BLaER1 treated with 17β-estradiol and CSF1 and Interleukin-3, amounts not matched to agents 10 nM and 100 nM (cell line): ENCODE measurements at regions not wholly inside any gene's neighbourhood (a gene's known extent, or its start where the extent isn't known, plus 50 kb on each side); places are given as distances from the start of the nearest gene placed in this dataset.
A peak's percentile ranks its signal among the peaks of the same experiment; 100 is the strongest.

ENCODE experiments used
- H3K27ac ChIP-seq, 11 experiments: shearing (Covaris generic); formaldehyde crosslinking; 2 replicates each; pipeline ENCODE4 v1.8.1; 2022
- H3K27me3 ChIP-seq, 11 experiments: shearing (Covaris generic); formaldehyde crosslinking; 2 replicates each; pipeline ENCODE4 v1.8.1; 2022
- H3K36me3 ChIP-seq, 11 experiments: shearing (Covaris generic); formaldehyde crosslinking; 2 replicates each; pipeline ENCODE4 v1.8.1; 2022
- H3K4me1 ChIP-seq, 10 experiments: shearing (Covaris generic); formaldehyde crosslinking; 2 replicates each; pipeline ENCODE4 v1.8.1; 2022
- H3K4me2 ChIP-seq, 11 experiments: shearing (Covaris generic); formaldehyde crosslinking; 2 replicates each; pipeline ENCODE4 v1.8.1; 2022
- H3K4me3 ChIP-seq, 10 experiments: shearing (Covaris generic); formaldehyde crosslinking; 2 replicates each; pipeline ENCODE4 v1.8.1; 2022
- H3K9ac ChIP-seq, 11 experiments: shearing (Covaris generic); formaldehyde crosslinking; 2 replicates each; pipeline ENCODE4 v1.8.1; 2022
- H3K9me3 ChIP-seq, 11 experiments: shearing (Covaris generic); formaldehyde crosslinking; replicated peaks in 1 of 11; 2 replicates each; pipeline ENCODE4 v1.8.1; 2022
- H4K20me1 ChIP-seq, 11 experiments: shearing (Covaris generic); formaldehyde crosslinking; 2 replicates each; pipeline ENCODE4 v1.8.1; 2022
- Cebpa-rat ChIP-seq, 11 experiments: shearing (Covaris generic); IDR thresholded peaks; 2 replicates each; pipeline ENCODE4 v1.8.1; 2022

DNA sequence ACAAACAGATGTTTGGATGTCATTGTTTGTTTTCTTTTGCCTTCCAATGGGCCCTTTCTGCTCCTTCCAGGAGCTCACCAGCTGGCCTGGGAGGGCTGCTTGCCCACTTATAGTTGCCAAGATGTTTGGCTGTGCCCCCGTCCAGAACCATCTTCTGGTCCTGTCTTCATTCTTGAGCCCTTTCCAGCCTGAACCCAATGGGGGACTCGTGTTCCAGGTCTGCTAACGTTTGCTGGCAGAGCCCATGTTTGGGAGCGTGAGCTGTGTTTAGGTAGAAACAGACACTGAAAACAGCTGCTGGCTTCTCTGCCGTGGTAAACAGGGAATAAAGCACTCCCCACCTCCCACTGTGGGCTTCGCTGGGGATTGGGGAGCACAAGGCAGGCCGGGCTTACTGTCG lies 83.2 kb upstream of the SYT13 start:
- no peak for TF ChIP-seq Cebpa-rat (IDR thresholded peaks at IDR 0.05)

DNA sequence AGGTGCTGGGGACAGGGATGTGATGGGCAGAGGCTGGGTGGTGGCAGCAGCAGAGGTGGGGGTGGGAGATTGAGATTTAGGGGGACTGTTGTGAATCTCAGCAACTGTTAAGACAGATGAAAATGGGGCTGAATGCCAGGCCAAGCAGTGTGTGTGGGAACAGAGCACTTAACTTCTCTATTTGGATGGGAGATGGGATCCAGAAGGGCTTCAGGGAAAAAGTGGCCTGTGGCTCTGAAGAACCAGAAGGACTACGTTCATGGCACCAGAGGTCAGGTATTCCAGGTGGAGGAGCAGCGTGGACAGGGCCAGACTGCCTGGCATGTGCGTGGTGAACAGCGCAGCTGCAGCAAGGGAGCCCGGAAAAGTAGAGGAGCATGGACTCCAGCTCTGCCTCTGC lies 82.6 kb upstream of the SYT13 start:
- Histone ChIP-seq H3K4me2 (no peak overlapping the region), H3K4me3 (no peak overlapping the region), H3K27me3 (peaks cover 28 to 47% (median 36%) of the 10 kb centered on the region in 11 experiments), H3K36me3 (no peaks in the 10 kb centered on the region), H3K9me3 (no peaks in the 10 kb centered on the region), H4K20me1 (peaks cover 0 to 40% (median 6%) of the 10 kb centered on the region in 11 experiments; a peak in 8 of 22 replicates), H3K9ac (no peak overlapping the region), H3K4me1 (peaks cover 0 to 8% (median 5%) of the 10 kb centered on the region in 10 experiments; a peak in 8 of 20 replicates), H3K27ac (no peak overlapping the region)
- no peak for TF ChIP-seq Cebpa-rat (IDR thresholded peaks at IDR 0.05)

More for the DNA sequence above, 83.2 kb upstream of the SYT13 start:
- Histone ChIP-seq H3K4me1 (peaks cover 0 to 9% (median 5%) of the 10 kb centered on the region in 10 experiments; a peak in 8 of 20 replicates), H3K27ac (no peak overlapping the region), H3K9me3 (no peaks in the 10 kb centered on the region), H3K36me3 (no peaks in the 10 kb centered on the region), H3K4me2 (no peak overlapping the region), H3K9ac (no peak overlapping the region), H3K27me3 (peaks cover 34 to 53% (median 42%) of the 10 kb centered on the region in 11 experiments), H4K20me1 (peaks cover 0 to 46% (median 7%) of the 10 kb centered on the region in 11 experiments; a peak in 8 of 22 replicates), H3K4me3 (no peak overlapping the region)

- Histone ChIP-seq H4K20me1 (peaks cover 0 to 26% (median 4%) of the 10 kb centered on the region in 11 experiments; a peak in 7 of 22 replicates), H3K4me2 (no peak overlapping the region), H3K36me3 (no peaks in the 10 kb centered on the region), H3K27ac (no peak overlapping the region), H3K4me1 (peaks cover 0 to 8% (median 5%) of the 10 kb centered on the region in 10 experiments; a peak in 8 of 20 replicates), H3K9ac (no peak overlapping the region), H3K9me3 (no peaks in the 10 kb centered on the region), H3K27me3 (peaks cover 8 to 27% (median 16%) of the 10 kb centered on the region in 11 experiments), H3K4me3 (no peak overlapping the region)
- no peak for TF ChIP-seq Cebpa-rat (IDR thresholded peaks at IDR 0.05)
Observed at GRCh38 chr11:45366619-45367190, 80.6 kb upstream of the SYT13 start.

DNA sequence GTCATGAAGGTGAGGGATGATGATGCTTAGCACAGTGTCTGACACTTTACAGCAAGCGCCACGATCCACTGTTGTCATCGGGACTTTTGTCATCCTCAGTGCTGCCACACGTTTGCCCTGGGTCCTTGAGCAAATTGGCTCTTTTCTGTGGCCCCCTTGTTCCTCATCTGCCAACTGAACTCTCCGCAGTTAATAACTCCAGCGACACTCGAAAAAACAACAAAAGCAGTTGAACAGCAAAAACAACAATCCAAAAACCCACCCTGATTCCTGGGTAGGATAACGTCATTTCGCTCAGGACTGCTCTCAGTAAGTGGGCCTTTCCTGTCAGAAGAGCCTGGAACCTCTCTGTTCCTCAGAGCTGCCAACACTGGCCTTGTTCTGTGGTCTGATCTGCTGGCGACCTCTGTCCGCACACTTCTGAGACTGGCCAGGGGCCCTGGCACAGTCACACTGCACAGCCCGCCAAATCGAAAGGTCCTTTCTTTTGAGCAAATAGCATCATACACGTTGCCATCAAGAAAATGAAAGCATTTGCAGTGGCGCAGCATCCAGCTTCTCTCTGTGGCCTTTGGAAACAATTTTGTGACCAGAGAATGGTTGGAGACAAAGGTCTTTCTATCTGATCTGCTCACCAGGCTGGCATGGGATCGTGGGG lies 79.9 kb upstream of the SYT13 start:
- TF ChIP-seq Cebpa-rat (IDR thresholded peaks at IDR 0.05): no peak
- Histone ChIP-seq H3K27me3 (peaks cover 3 to 21% (median 10%) of the 10 kb centered on the region in 11 experiments; a peak in 16 of 22 replicates), H3K27ac (no peak overlapping the region), H3K4me1 (peaks cover 0 to 4% (median 0%) of the 10 kb centered on the region in 10 experiments; a peak in 2 of 20 replicates), H4K20me1 (peaks cover 0 to 19% (median 0%) of the 10 kb centered on the region in 11 experiments; a peak in 3 of 22 replicates), H3K9ac (no peak overlapping the region), H3K36me3 (no peaks in the 10 kb centered on the region), H3K9me3 (no peaks in the 10 kb centered on the region), H3K4me2 (no peak overlapping the region), H3K4me3 (no peak overlapping the region)

DNA sequence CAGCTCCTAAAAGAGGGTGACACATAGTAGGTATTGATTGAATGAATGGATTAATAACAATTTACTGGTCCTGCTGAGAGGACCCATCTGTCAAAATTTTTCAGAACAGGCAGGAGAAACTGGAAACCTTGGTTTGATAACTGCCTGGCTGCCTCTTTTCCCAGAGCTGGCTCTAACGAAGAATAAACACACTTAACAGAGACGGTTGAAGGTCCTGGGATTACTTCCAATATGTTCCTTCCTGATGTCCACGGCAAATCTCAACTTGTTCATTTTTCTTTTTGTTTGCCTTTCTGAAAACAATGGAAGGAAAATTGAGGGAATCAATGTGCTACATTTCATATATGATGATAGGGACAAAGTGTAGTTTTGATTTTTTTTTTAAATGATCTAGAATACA lies 76.5 kb upstream of the SYT13 start:
- H3K36me3 ChIP-seq: no peaks in the 10 kb centered on the region
- no peak overlapping the region for H3K9ac ChIP-seq
- H3K27ac ChIP-seq: no peak overlapping the region
- H3K4me1 ChIP-seq: peaks cover 0 to 4% (median 0%) of the 10 kb centered on the region in 10 experiments; a peak in 1 of 20 replicates
- no peak overlapping the region for H3K4me3 ChIP-seq
- no peaks in the 10 kb centered on the region; a peak in 1 of 22 replicates for H4K20me1 ChIP-seq
- H3K27me3 ChIP-seq: no peaks in the 10 kb centered on the region
- no peak for TF ChIP-seq Cebpa-rat (IDR thresholded peaks at IDR 0.05)
- no peaks in the 10 kb centered on the region for H3K9me3 ChIP-seq
- H3K4me2 ChIP-seq: no peak overlapping the region

DNA sequence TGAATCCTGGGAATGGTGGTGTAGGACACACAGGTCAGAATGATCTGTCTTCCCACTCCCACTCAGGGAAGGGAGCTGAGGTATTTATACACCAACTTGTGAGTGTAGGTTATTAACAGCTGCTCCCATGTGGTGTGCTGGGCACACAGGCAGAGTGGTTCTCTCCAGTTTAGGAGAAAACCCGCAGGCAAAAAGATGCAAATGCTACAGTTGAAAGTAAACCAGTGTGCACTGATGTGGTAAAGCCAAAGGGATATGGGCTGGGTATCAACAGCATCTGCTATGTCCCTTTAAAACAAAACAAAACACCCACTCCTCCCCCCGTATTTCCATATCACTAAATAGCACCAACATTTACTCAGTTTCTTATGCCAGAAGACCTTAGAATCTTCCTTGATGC lies 75.4 kb upstream of the SYT13 start:
- no peak overlapping the region for H3K27ac ChIP-seq
- no peaks in the 10 kb centered on the region for H3K36me3 ChIP-seq
- H3K9ac ChIP-seq: no peak overlapping the region
- H3K9me3 ChIP-seq: no peaks in the 10 kb centered on the region
- no peaks in the 10 kb centered on the region for H4K20me1 ChIP-seq
- no peak for TF ChIP-seq Cebpa-rat (IDR thresholded peaks at IDR 0.05)
- H3K4me2 ChIP-seq: peak overlapping the region in 2 of 11 experiments; percentile 0 to 10; a peak in 1 of 22 replicates
- H3K4me3 ChIP-seq: no peak overlapping the region
- peaks cover 0 to 4% (median 0%) of the 10 kb centered on the region in 10 experiments; a peak in 1 of 20 replicates for H3K4me1 ChIP-seq
- H3K27me3 ChIP-seq: no peaks in the 10 kb centered on the region

DNA sequence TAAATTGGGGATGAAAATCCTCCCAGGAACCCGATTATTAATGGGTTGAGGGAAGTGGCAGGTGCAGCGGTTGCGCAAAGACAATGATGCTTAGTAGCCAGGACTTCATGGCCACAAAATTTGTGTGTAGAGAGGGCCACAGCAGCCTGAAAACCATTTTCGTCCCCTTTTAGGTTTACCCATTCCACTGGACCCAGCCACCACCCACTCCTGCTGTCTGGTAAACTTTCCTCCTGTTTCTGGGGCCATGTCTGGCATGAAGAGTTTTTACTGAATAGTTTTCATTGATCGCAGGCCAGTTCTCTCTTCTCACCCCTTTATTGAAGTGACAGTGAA lies 69.5 kb upstream of the SYT13 start:
- no peaks in the 10 kb centered on the region for H3K27me3 ChIP-seq
- peaks cover 0 to 9% (median 0%) of the 10 kb centered on the region in 11 experiments; a peak in 1 of 22 replicates for H3K9me3 ChIP-seq
- no peak for TF ChIP-seq Cebpa-rat (IDR thresholded peaks at IDR 0.05)
- no peaks in the 10 kb centered on the region for H3K36me3 ChIP-seq
- no peak overlapping the region for H3K9ac ChIP-seq
- H4K20me1 ChIP-seq: no peaks in the 10 kb centered on the region
- no peak overlapping the region for H3K27ac ChIP-seq
- no peaks in the 10 kb centered on the region for H3K4me1 ChIP-seq
- H3K4me2 ChIP-seq: peak overlapping the region in 8 of 11 experiments; percentile 11 to 37 (median 28); a peak in 9 of 22 replicates
- H3K4me3 ChIP-seq: peak overlapping the region in 2 of 10 experiments; percentile 26 to 29; a peak in 2 of 20 replicates

DNA sequence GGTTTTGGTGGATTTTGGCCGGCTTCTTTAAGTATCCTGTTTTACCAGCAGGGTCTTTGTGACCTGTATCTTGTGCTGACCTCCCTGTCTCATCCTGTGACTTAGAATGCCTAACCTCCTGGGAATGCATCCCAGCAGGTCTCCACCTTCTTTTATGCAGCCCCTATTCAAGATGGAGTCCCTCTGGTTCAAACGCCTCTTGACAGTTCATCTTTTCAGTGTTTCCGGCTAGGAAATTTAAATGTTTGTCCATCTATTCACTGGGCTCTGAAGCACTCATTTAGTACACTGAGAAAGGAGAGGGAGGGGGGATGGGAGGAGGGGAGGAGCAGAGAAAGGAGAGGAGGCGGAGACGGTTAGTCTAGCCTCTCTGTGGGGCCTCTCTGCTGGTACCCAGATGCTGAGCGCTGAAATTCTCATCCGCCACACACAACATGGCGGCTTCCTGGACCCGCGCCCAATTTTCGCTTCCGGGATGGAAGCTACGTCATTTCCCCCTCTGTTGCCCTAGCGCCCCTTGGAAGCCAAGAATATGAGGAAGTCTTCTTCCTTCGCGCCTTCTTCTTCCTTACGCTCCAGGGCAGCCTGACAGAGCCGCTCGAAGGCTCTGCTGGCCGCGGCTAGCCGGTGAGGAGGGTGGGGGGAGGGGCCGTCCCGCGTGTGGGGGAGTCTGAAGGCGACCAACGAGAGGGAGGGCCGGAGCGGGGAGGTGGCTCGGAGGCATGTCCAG lies 69.0 kb upstream of the SYT13 start:
- no peak overlapping the region for H3K9ac ChIP-seq
- H3K4me2 ChIP-seq: peak overlapping the region in 8 of 11 experiments; percentile 11 to 37 (median 28); a peak in 10 of 22 replicates

DNA sequence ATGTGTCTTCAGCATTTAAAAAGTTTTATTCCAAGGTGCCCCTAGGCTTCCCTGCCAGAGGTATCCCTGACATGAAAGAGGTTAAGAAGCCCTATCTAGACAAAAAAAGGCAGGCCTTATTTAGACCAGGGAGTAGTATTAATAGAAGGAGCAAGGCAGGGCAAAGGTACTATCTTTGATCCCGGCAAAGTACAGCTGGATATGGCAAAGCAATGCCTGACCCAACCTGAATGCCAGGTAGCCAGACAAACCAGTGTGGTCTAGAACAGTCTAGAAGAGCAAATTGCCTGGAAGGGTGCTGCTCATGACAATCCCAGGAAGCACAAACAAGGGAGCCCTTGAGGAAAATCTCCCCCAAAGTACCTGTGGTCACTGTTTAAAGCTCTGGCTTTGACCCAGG lies 62.6 kb upstream of the SYT13 start:
- no peaks in the 10 kb centered on the region for H3K36me3 ChIP-seq
- H3K4me2 ChIP-seq: no peak overlapping the region
- H3K27ac ChIP-seq: no peak overlapping the region
- H3K9me3 ChIP-seq: no peaks in the 10 kb centered on the region
- no peak overlapping the region for H3K4me3 ChIP-seq
- H3K4me1 ChIP-seq: no peaks in the 10 kb centered on the region
- H3K27me3 ChIP-seq: no peaks in the 10 kb centered on the region
- no peak overlapping the region for H3K9ac ChIP-seq
- no peak for TF ChIP-seq Cebpa-rat (IDR thresholded peaks at IDR 0.05)
- no peaks in the 10 kb centered on the region for H4K20me1 ChIP-seq

More for the DNA sequence above, 69.0 kb upstream of the SYT13 start:
- no peak for TF ChIP-seq Cebpa-rat (IDR thresholded peaks at IDR 0.05)
- no peaks in the 10 kb centered on the region for H3K27me3 ChIP-seq
- no peaks in the 10 kb centered on the region for H3K36me3 ChIP-seq
- peak overlapping the region in 2 of 10 experiments; percentile 26 to 29; a peak in 2 of 20 replicates for H3K4me3 ChIP-seq
- H3K4me1 ChIP-seq: no peaks in the 10 kb centered on the region
- no peaks in the 10 kb centered on the region for H4K20me1 ChIP-seq
- H3K27ac ChIP-seq: peak overlapping the region in 1 of 11 experiments; percentile 8; a peak in 1 of 22 replicates
- peaks cover 0 to 9% (median 0%) of the 10 kb centered on the region in 11 experiments; a peak in 1 of 22 replicates for H3K9me3 ChIP-seq
